MM.1S (cell line): ENCODE measurements at regions not wholly inside any gene's neighbourhood (a gene's known extent, or its start where the extent isn't known, plus 50 kb on each side); places are given as distances from the start of the nearest gene placed in this dataset.

Experiments
- EZH2 ChIP-seq: fragments of 300-600 bp; sonication (generic); optimal IDR thresholded peaks from 2 replicates; pipeline ENCODE3; 2017; ENCODE audit warnings: low read depth, mild to moderate bottlenecking, antibody characterized with exemption, low read length, mixed read lengths
- EZH2phosphoT487 ChIP-seq: fragments of 300-600 bp; sonication (generic); IDR thresholded peaks from 2 replicates; pipeline ENCODE4 v1.6.1; 2018; ENCODE audit warnings: antibody characterized with exemption, low read length
- TF ChIP-seq, protein P1 (sequence below): fragments of 300-600 bp; sonication (generic); IDR thresholded peaks from 2 replicates; pipeline ENCODE4 v1.5.1; 2016; ENCODE audit warnings: antibody characterized with exemption, low read length, mixed read lengths

GRCh38 chr18:27604583-27604982 lies 419.5 kb upstream of the CHST9 start:
- TF ChIP-seq EZH2phosphoT487 (no peak), EZH2 (no peak)
- TF ChIP-seq, protein P1, sequence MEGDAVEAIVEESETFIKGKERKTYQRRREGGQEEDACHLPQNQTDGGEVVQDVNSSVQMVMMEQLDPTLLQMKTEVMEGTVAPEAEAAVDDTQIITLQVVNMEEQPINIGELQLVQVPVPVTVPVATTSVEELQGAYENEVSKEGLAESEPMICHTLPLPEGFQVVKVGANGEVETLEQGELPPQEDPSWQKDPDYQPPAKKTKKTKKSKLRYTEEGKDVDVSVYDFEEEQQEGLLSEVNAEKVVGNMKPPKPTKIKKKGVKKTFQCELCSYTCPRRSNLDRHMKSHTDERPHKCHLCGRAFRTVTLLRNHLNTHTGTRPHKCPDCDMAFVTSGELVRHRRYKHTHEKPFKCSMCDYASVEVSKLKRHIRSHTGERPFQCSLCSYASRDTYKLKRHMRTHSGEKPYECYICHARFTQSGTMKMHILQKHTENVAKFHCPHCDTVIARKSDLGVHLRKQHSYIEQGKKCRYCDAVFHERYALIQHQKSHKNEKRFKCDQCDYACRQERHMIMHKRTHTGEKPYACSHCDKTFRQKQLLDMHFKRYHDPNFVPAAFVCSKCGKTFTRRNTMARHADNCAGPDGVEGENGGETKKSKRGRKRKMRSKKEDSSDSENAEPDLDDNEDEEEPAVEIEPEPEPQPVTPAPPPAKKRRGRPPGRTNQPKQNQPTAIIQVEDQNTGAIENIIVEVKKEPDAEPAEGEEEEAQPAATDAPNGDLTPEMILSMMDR: no peak
